Fibroblast of villous mesenchyme (primary cell): ENCODE measurements at regions not wholly inside any gene's neighbourhood (a gene's known extent, or its start where the extent isn't known, plus 50 kb on each side); places are given as distances from the start of the nearest gene placed in this dataset.

ENCODE experiments used
- DNase-seq: peaks from one replicate; pipeline ENCODE4 v3.0.0-alpha.2; 2010; ENCODE audit warnings: low read depth
- H3K4me3 ChIP-seq: 2 replicates; pipeline ENCODE4 v1.5.1; 2011; ENCODE audit warnings: low read depth, mild to moderate bottlenecking, low read length
- CTCF ChIP-seq: IDR thresholded peaks from 2 replicates; pipeline ENCODE4 v1.5.1; 2012; ENCODE audit warnings: low read depth, mild to moderate bottlenecking, low read length; ENCODE audit not compliant: insufficient read depth

GRCh38 chr9:13576101-13576500 is 296.6 kb upstream of the MPDZ start:
- no peak overlapping the region for H3K4me3 ChIP-seq
- no peak for DNase-seq
- no peak for TF ChIP-seq CTCF

GRCh38 chr9:13575558-13575957 is 296.1 kb upstream of the MPDZ start:
- H3K4me3 ChIP-seq: no peak overlapping the region
- no peak for TF ChIP-seq CTCF
- DNase-seq: no peak

GRCh38 chr9:13570068-13570974 is 290.8 kb upstream of the MPDZ start:
- peak; percentile 14 for DNase-seq
- no peak overlapping the region for H3K4me3 ChIP-seq
- TF ChIP-seq CTCF: no peak

- no peak for DNase-seq
- no peak for TF ChIP-seq CTCF
Measured at GRCh38 chr9:13569602-13570067, 290.1 kb upstream of the MPDZ start.

GRCh38 chr9:13568841-13569601 is 289.5 kb upstream of the MPDZ start:
- no peak for TF ChIP-seq CTCF
- DNase-seq: no peak
- H3K4me3 ChIP-seq: peak overlapping the region; percentile 35

More at GRCh38 chr9:13569602-13570067, 290.1 kb upstream of the MPDZ start:
- no peak overlapping the region for H3K4me3 ChIP-seq

- no peak for TF ChIP-seq CTCF
- DNase-seq: no peak
- H3K4me3 ChIP-seq: peak overlapping the region; percentile 35
Measured at GRCh38 chr9:13568405-13568804, 288.9 kb upstream of the MPDZ start.
